HG02642 (cell line): ENCODE measurements at regions not wholly inside any gene's neighbourhood (a gene's known extent, or its start where the extent isn't known, plus 50 kb on each side); places are given as distances from the start of the nearest gene placed in this dataset.

Experiments
- ATAC-seq: cut with Tn5 transposase; IDR thresholded peaks from one replicate; pipeline ENCODE4 v1.9.1; 2021; ENCODE audit warnings: mild to moderate bottlenecking; ENCODE audit not compliant: unreplicated experiment, poor library complexity

DNA sequence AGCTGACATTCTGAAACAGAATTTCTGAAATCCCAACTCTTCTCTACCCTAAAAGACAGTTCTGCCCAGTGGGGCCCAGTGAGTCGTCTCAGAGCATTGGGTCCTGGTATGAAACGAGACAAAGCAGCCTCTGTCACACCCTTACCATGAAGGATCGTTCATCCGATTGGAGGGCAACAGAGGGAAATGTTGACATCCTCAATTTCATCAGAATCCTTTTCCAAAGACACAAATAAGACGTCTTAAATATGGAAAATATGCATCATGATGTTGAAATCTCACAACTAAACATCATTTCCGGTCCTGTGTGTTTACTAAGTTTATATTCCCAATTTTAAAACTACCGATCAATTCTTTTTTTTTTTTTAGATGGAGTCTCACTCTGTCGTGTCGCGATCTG, 112.1 kb upstream of the SLC45A1 start:
- ATAC-seq = no peak

DNA sequence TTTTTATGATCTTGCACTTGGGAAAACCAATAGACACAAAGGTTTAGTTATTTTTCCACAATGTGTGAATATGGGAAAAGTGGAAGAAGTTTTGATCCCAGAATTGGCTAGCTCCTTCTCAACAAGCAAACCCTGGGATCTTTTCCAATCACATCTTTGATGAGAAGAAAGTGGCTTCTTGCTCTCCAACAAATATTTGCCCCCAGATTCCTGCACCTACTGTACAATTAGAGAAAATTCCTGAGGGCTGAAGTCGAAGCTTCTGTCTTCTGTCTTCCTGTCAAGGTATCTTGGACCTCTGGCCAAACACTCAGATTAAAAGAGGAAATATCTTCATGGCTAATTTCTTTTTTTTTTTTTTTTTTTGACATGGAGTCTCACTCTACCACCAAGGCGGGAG, 113.1 kb upstream of the SLC45A1 start:
- ATAC-seq = no peak

DNA sequence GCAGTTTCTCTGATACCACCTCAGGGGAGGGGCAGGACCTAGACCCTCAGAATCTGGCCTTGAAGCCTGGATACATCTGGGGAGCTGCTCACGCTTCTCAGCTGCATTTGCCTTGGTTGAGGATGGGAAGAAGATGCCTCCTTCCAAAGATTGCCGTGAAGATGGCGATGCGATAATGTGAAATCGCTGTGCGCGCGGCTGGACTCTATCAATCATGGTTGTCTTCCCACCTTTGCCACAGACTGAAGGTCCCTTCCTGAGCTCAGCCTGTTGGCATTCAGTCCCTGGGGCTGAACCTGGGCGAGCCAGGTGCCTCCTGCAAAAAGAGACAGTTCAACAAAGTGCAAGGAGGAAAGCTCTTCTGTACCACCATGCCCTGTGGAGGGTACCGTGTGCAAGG, 114.4 kb upstream of the SLC45A1 start:
- no peak for ATAC-seq

DNA sequence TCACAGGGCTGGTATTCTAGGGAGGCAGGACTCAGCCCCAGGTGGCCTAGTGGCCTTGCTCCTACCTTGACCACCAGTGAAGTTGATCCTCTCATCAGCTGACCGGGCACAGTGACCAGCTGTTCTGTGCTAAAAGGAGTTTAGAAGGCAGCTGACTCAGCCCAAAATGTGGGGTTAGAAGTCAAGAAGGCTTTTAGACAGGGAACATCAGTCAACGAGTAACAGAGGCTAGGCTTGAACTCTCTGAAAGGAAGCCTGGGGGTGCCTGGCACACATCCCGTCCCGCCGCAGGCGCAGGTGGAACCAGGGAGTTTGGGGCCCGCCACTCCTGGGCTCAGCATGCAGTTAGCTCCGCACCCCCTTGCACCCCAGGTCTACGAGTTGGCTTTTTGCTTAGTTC, 114.9 kb upstream of the SLC45A1 start:
- ATAC-seq = no peak

DNA sequence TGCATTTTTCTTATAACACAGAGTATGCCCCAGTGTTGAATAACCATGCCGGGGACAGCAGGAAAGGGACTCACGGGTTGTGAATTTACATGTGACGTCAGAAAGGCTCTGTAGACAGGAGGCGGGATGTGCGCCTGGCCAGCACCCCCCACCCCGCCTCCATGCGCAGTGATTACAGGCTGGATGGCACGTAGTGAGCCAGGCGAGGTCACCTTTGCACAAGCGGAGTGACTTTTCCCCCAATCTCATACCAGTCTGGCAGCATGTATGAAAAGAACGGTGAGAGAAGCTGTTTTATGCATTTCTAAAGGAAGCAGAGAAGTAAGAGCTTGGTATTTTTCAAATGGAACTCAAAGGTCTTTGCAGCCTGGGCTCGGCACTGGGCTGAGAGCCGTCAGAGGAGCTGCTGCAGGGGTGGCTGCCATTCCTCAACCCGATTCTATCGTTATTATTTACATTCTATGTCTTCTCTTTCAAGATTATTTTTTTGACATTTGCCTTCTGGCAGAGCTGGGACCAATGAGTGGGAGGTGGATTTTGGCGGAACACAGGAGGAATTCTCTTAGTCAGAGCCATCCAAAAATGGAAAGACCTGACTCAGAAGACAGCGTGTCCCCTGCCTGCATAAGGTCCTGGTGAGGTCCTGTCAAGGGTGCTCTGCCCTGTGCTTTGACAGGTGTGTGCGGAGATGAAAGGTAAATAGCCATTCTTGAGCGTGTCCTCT, 115.6 kb upstream of the SLC45A1 start:
- no peak for ATAC-seq

DNA sequence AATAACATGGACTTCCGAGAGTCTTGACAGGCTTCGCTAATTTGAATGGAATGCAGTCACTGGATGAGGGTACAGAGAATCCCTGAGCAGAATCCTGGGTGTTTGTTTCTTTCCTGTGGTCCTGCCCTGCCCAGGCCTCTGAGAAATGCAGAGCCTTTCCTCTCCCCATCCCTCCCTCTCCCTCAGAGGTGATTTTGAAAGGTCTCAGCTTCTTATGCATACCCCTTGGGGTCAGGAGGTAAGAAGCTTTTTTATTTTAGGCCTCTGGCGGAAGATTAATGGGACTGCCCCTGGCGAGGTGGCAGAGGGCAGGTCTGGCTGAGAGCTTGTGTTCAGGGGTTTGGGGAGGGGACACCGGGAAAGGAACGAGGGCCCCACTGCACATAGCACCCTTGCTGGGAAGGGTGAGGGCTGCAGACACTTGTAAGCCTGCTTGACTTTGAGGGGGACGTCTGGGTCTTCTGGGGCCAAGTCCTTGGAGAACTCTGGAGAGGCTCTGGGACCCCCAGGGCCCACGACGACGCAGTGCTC, 116.5 kb upstream of the SLC45A1 start:
- ATAC-seq = no peak

DNA sequence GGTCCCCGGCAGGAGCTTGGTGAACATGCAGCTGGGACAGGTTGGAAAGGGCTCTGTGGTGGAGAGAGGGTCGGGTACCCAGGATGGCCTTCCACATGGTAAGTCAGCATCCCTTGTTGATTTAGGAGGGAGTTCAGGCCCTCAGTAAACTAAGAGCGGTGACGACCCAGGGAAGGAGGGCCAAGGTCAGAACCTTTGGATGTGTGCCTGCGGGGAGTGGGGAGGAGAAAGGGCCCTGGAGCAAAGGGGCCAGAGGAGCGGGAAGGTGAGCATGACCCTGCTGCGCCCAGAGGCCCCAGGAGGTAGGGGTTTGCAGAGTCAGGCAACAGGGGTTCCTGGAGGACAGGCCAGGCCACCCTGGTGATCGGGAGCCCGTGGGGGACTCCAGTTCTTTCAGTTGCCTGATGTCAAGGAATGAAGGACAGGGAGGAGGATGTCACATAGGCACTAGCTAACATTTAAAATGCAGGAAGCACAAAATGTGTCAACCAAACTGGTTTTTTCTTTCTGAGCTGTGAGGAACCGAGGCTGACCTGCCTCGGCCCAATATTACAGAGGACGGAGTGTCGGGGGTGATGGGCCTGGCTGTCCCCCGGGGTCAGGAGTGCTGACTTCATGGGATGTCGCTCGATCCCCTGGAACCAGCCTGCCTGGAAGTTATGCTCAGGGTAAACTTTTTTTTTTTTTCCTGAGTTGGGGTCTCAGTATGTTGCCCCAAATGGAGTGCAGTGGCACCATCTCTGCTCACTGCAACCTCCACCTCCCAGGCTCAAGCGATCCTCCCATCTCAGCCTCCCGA, 117.4 kb upstream of the SLC45A1 start:
- no peak for ATAC-seq

DNA sequence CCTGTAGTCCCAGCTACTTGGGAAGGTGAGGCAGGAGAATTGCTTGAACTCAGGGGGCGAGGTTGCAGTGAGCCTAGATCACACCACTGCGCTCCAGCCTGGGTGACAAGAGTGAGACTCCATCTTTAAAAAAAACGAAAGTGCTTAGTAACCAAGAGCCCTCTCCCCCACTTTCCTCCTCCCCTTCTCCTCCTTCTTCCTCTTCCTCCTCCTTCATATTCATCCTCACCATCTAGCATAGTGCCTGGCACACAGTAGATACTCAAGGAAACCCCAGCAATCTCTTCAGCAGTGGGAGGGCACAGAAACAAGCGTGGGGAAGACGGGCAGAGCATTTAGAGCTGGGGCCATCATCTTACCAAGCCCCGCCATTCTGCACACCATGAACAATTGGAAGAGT, 119.4 kb upstream of the SLC45A1 start:
- no peak for ATAC-seq

DNA sequence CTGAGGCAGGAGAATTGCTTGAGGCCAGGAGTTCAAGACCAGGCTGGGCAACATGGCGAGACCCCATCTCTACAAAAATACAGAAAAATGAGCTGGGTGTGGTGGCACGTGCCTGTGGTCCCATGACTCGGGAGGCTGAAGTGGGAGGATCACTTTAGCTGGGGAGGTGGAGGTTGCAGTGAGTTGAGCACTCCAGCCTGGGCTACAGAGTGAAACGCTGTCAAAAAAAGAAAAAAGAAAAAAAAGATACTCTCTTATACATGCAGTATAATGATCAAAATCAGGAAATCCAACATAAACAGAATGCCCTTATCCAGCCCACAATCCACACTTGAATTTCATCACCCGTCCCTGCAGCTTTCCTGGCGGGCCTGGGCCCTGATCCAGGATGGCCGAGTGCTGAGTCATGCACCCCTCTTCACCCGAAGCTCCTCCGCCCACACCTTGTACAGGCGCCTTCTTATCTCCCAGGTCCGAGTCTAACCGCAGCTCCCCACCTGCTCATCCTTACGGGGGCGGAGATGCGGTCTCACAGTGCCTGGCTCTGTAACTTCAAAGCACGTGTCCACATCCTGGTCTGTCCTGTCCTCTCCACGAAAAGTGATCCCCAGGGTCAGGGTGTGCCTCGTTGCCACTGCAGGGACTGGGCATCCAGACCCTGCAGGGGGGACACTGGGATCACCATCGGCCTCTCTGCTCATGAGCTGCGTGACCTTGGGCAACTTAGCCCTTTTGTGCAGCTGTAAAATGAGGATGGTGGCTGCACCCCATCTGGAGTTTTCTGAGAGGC, 120.2 kb upstream of the SLC45A1 start:
- no peak for ATAC-seq

DNA sequence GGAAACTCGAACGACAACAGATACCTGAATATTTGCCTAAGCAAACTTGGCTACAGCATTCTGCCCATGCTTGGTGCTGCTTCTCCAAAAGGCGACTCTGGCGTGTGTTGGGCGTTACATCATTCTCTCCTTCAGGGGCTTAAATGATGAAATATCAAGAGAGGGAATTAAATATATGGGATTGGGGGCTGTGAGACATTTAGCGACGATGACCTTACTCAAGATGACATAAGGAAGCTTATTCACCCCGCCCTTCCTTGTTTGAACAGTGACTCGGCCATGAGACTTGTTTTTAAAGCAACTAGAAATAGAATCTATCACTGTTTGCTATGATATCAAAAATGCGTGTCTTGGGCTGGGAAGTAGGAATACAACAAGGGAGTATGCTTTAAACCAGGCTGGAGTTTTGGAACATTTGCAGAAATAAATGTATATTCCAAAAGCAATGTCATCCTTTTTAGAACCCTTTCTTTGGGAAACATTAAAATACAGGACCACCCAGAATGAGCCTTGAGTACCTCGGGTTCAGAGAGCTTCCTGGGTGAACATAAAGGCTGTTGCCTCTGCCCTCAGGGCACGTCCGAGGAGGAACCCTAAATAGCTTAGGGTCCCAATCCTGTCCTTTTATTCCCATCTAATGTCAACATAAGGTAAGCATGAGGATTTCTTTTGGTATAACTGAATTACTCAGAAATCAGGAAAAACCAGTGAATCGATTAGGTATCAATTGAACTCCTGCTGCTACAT, 123.3 kb upstream of the SLC45A1 start:
- no peak for ATAC-seq

DNA sequence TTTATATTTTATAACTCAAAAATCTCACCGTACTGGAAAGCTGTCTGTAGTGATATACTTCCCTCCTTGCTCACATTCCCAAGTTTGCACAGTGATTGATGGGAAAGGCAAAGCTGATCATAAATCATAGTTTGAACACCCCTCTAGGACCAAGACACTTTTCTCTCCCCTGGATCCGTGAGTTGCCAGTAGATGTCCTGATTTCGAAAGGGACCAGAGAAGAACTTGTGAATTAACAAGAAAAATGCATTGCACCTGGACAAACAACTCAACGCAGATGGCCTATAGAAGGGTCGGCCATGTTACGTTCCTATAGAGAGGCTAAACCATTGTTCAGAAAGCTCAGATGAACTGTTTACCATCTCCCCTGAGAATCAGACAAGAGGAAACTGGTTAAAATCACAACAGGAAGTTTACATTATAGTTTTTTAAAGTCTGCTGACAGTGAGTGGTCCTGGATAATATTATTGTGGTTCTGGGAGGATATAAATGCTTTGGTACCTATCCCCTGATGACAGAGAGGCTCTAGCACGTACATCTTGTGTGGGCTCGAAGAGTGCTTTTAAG, 124.0 kb upstream of the SLC45A1 start:
- no peak for ATAC-seq

DNA sequence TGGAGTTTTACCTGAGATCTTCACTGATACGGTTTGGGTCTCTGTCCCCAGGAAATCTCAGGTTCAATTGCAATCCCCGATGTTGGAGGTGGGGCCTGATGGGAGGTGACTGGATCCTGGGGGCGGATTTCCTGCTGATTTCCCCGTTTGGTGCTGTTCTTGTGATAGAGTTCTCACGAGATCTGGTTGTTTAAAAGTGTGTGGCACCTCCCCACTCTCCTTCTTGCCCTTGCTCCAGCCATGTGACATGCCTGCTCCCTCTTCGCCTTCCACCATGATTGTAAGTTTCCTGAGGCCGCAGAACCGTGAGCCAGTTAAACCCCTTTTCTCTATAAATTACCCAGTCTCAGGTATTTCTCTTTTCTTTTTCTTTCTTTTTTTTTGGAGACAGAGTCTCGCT, 126.4 kb upstream of the SLC45A1 start:
- ATAC-seq = no peak

DNA sequence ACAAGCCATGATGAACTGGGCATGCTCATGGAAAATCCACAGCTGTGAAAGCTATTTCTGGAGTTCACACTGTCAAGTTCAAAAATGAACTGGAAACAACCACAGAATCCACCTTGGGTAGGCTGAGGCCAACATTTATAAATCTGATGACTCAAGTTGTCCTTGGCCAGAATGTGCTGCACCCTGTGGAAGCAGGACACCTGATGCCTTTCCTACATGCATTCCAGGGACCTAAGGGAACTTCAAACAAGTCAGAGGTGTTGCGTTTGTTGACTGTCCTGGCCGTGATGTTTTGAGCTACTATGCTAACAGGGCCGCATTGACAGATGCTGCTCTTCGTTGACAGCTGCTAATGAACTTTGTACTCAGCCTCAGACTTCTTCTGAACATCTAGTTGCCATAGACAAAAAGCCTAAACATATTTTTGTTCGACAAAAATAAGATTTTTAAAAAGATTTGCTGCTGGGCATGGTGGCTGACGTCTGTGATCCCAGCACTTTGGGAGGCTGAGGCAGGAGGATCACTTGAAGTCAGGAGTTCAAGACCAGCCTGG, 127.9 kb upstream of the SLC45A1 start:
- no peak for ATAC-seq

DNA sequence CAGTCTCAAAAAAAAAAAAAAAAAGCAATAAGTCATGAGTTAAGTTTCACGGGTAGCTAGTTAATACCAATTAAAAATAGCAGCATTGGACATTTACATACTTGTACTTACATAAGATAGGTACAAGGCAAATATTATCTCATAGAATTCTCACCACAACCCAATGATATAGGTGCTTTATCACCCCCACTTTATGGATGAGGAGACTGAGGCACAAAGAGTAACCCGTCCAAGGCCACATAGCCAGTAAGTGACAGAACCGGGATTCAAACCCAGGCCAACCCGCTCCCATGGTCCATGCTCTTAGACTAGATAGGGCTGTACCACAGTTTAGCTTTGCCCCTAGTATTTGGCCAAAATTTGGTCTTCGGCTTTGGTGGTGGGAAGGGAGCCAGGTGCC, 132.5 kb upstream of the SLC45A1 start:
- no peak for ATAC-seq

DNA sequence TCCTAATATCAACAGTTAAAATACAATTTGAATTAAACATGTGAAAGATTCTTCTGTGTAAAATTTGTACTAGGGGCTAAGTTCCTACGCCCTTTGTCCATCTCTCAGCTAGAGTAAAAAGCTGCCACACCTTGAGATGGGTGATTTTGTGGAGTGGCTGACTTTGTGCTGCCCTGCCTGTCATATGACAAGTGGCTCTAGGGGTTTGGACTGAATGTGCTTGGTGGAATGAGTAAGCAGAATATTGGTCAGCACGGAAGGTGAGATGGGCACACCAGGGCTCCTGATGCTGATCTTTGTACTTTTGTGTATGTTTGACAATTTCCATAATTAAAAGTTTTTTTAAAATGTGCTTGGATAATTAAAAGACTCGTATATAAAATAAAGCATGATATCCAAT, 133.6 kb upstream of the SLC45A1 start:
- no peak for ATAC-seq

DNA sequence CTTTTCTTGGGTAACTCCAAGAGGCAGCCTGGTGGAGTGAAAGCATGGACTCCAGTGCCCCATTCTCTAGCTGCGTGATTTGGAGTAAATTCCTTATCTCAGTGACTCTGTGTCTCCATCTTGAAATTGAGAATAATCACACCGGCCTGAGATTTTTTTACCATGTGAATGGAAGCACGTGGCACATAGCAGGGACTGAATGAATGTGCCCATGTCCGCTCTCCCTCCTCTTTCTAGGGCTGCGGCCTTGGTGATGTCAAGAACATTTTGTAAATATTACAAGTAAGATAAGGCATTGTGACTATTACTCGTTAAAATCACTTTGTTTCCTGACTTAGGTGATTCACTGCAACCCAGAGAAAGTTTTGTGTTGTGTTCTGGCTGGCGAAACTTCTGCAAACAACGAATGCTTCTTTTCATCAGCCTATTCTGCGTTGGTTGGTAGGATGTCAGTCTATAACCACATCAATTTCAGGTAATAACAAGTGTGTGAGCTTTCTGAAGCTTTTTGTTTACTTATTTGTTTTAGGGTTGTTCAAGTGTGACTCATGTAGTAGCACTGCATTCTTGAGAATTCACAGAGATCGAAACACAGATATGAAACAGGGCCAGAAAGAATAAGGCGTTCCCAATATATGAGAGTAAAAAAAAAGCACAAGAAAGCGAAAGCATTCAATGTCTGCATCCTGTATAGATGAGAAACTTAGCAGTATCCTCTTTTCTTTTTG, 135.7 kb upstream of the SLC45A1 start:
- ATAC-seq = no peak

DNA sequence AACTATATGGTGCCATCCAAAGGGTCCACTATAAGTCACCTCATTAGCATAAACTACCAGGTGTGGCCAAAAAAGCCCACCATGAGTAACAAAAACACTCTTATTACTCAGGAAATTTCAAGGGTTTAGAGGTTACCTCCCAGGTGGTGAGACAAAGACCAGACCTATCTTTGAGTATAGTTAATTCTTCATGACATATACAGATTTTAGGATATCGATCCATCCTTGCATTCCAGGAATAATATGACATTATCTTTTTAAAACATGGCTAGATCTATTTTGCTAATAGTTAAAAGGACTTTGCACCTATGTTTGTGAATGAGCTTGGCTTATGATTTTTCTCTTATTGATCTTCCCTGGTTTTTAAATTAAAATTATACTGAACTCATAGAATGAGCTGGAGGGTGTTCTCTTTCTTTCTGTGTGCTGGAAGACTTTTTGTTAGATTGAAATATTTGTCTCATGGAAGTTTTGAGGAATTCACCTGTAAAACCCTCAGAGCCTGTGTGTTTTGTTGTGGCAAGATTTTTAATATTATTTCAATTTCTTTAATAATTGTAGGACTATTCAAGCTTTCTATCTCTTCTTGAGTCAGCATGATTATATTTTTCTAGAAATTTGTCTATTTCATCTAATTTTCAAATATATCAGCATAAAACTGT, 138.7 kb upstream of the SLC45A1 start:
- ATAC-seq = no peak

DNA sequence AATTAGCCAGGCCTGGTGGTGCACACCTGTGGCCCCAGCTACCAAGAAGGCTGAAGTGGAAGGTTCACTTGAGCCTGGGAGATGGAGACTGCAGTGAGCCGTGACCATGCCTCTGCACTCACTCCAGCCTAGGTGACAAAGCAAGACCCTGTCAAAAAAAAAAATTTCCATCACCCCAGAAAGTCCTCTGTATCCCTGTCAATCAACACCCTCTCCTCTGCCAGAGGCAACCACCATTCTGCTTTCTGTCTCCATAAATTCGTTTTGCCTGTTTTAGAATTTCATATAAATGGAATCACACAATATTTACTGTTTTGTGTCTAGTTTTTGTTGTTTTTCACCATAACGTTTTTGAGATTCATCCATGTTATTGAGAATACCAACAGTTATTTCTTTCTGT, 141.6 kb upstream of the SLC45A1 start:
- ATAC-seq = no peak
